Endothelial cell of umbilical vein (primary cell): ENCODE measurements at regions not wholly inside any gene's neighbourhood (a gene's known extent, or its start where the extent isn't known, plus 50 kb on each side); places are given as distances from the start of the nearest gene placed in this dataset.

Experiments used
- BruUV-seq: library from RNA; stranded (reverse); fragments of 400-500 nt; replicated peaks from 2 replicates; lab custom pipeline; 2021; lab: Mats Ljungman, UMichigan
- CTCF ChIA-PET: fragments of 300-600, 350-600 bp; sonication (Branson Sonifier 250); formaldehyde crosslinking; loops from one replicate; lab custom pipeline; 2021; ENCODE audit warnings: antibody characterized with exemption, inconsistent platforms; lab: Charles Lee
- POLR2A ChIA-PET: fragments of 300-600, 350-600 bp; sonication (Branson Sonifier 250); formaldehyde crosslinking; loops from one replicate; lab custom pipeline; 2021; ENCODE audit warnings: antibody characterized with exemption, inconsistent platforms; lab: Charles Lee
- DNase-seq: peaks from one replicate; pipeline ENCODE4 v3.0.0-alpha.2; 2011; ENCODE audit warnings: low read depth, low spot score
- FAIRE-seq: peaks from 2 replicates; lab custom pipeline; 2011; peaks lifted over from hg19 to GRCh38; lab: Jason Lieb, UNC
- H2AFZ ChIP-seq: 2 replicates; pipeline ENCODE4 v1.6.0; 2012; ENCODE audit warnings: low read depth, low read length, control low read depth, inconsistent platforms
- H3K27ac ChIP-seq: 2 replicates; pipeline ENCODE4 v1.5.1; 2011; ENCODE audit warnings: low read depth, mild to moderate bottlenecking, control low read depth, low read length, moderate library complexity; ENCODE audit not compliant: insufficient read depth
- H3K27me3 ChIP-seq, 2 experiments: 2 replicates each; pipeline versions ENCODE4 v1.6.0 to v1.6.1; 2011; ENCODE audit warnings: low read length in 2 of 2, mixed read lengths in 1 of 2; ENCODE audit not compliant: control insufficient read depth in 2 of 2, insufficient read depth in 2 of 2
- H3K36me3 ChIP-seq, 2 experiments: 2 replicates in 1 of 2; 3 replicates in 1 of 2; pipeline ENCODE4 v1.5.1; 2011; ENCODE audit warnings: low read length in 2 of 2, mild to moderate bottlenecking in 1 of 2, moderate library complexity in 1 of 2; ENCODE audit not compliant: control insufficient read depth in 2 of 2, insufficient read depth in 2 of 2; ENCODE audit errors: extremely low read depth in 1 of 2
- H3K4me1 ChIP-seq: 3 replicates; pipeline ENCODE4 v1.5.1; 2011; ENCODE audit warnings: mild to moderate bottlenecking, low read length; ENCODE audit not compliant: control insufficient read depth, insufficient read depth; ENCODE audit errors: extremely low read depth
- H3K4me2 ChIP-seq: 2 replicates; pipeline ENCODE4 v1.6.1; 2011; ENCODE audit warnings: low read length, control low read depth, mixed read lengths; ENCODE audit not compliant: insufficient read depth
- H3K4me3 ChIP-seq, 3 experiments: fragments of 200-600 bp in 1 of 3; sonication (generic), shearing (Covaris generic) in 1 of 3; replicated peaks in 1 of 3; 2 replicates each; pipeline ENCODE4 v1.5.1; 2011 to 2016; ENCODE audit warnings: control low read depth in 3 of 3, low read length in 3 of 3, mild to moderate bottlenecking in 2 of 3, inconsistent platforms in 1 of 3, low read depth in 1 of 3, moderate library complexity in 1 of 3; ENCODE audit not compliant: insufficient read depth in 1 of 3
- H3K79me2 ChIP-seq: 2 replicates; pipeline ENCODE4 v1.6.0; 2012; ENCODE audit warnings: low read length, inconsistent platforms; ENCODE audit not compliant: control insufficient read depth, insufficient read depth
- H3K9ac ChIP-seq: replicated peaks from 2 replicates; pipeline ENCODE3; 2011; ENCODE audit warnings: low read length, control low read depth; ENCODE audit not compliant: insufficient read depth; ENCODE audit errors: extremely low read depth
- H3K9me1 ChIP-seq: replicated peaks from 3 replicates; pipeline ENCODE4 v1.6.0; 2011; ENCODE audit warnings: mild to moderate bottlenecking, low read length; ENCODE audit not compliant: control insufficient read depth, insufficient read depth; ENCODE audit errors: extremely low read depth
- H3K9me3 ChIP-seq: replicated peaks from 2 replicates; pipeline ENCODE4 v1.5.1; 2012; ENCODE audit warnings: low read length, inconsistent platforms; ENCODE audit not compliant: control insufficient read depth, insufficient read depth
- H4K20me1 ChIP-seq: replicated peaks from 2 replicates; pipeline ENCODE3; 2011; ENCODE audit warnings: mild to moderate bottlenecking, low read length; ENCODE audit not compliant: control insufficient read depth, insufficient read depth; ENCODE audit errors: extremely low read depth
- EZH2 ChIP-seq: IDR thresholded peaks from 2 replicates; pipeline ENCODE4 v1.6.1; 2012; ENCODE audit warnings: borderline replicate concordance, low read depth, mild to moderate bottlenecking, moderate library complexity, low read length, inconsistent platforms; ENCODE audit not compliant: severe bottlenecking
- FOS ChIP-seq: IDR thresholded peaks from 2 replicates; pipeline ENCODE4 v1.6.1; 2011; ENCODE audit warnings: mild to moderate bottlenecking, low read length, moderate library complexity, borderline replicate concordance; ENCODE audit not compliant: insufficient read depth
- GATA2 ChIP-seq: IDR thresholded peaks from 2 replicates; pipeline ENCODE4 v1.7.0; 2011; ENCODE audit warnings: low read depth, mild to moderate bottlenecking, moderate library complexity, mixed read lengths, low read length; ENCODE audit not compliant: insufficient read length, insufficient read depth
- JUN ChIP-seq: IDR thresholded peaks from 2 replicates; pipeline ENCODE4 v1.6.1; 2011; ENCODE audit warnings: borderline replicate concordance, low read depth; ENCODE audit not compliant: insufficient read length, insufficient read depth
- MAX ChIP-seq: IDR thresholded peaks from 2 replicates; pipeline ENCODE4 v1.6.1; 2011; ENCODE audit not compliant: insufficient read depth, insufficient read length
- MYC ChIP-seq: IDR thresholded peaks from one replicate; pipeline ENCODE4 v1.6.1; 2011; ENCODE audit warnings: mild to moderate bottlenecking, low read depth, low read length
- POLR2A ChIP-seq: IDR thresholded peaks from 2 replicates; pipeline ENCODE4 v1.6.1; 2012; ENCODE audit warnings: low read depth, mild to moderate bottlenecking, control low read depth, low read length
- POLR2AphosphoS5 ChIP-seq: IDR thresholded peaks from 2 replicates; pipeline ENCODE4 v1.6.1; 2012; ENCODE audit warnings: low read depth, mild to moderate bottlenecking, control low read depth, low read length, moderate library complexity; ENCODE audit not compliant: insufficient read depth
- dilution Hi-C: fragments of 300-500 bp; cut with MboI; formaldehyde crosslinking; loops from one replicate; pipeline ENCODE4 v1.15.0; 2019; ENCODE audit warnings: low sequenced_read_pairs; ENCODE audit not compliant: extremely low pct_ligation_motif_present
- intact Hi-C: fragments of 100-400 bp; cut with micrococcal nuclease; formaldehyde crosslinking; loops from one replicate; pipeline ENCODE4 v1.10.0; 2022
- TF ChIP-seq, protein P1 (sequence below), 2 donors: IDR thresholded peaks; 1 replicate in 1 of 2; 2 replicates in 1 of 2; pipeline ENCODE4 v1.5.1; 2011; ENCODE audit warnings: low read length in 2 of 2, mild to moderate bottlenecking in 2 of 2, moderate library complexity in 2 of 2, control low read depth in 1 of 2, inconsistent platforms in 1 of 2, low read depth in 1 of 2; ENCODE audit not compliant: insufficient read depth in 1 of 2; ENCODE audit errors: extremely low read depth in 1 of 2

DNA sequence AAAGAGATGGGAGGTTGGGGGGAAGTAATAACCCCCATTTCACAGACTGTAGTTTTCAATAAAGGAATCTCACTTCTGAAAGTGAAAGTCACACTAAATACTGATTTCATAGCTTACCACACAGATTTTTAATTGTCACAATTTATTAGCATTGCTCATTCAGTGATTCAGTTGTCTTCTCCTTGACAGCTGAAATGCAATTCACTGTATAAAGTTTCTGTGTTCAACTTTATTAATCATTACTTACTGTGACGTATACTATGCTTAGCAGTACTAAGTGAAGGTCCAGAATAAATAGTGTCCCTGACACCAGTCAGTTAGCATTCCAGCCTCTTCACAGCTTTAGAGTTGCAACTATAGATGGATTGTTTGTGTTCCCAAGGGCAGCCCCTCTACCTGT is 324.1 kb upstream of the CRIM1 start:
- H3K27ac ChIP-seq: no peak overlapping the region
- dilution Hi-C loops (no loop called here), intact Hi-C loops (no loop called here)
- H3K4me3 ChIP-seq: no peak overlapping the region
- H3K27me3 ChIP-seq: no peaks in the 10 kb centered on the region
- no peak overlapping the region for H3K4me2 ChIP-seq
- ChIA-PET POLR2A (no interaction called here), CTCF (no interaction called here)
- no peak for FAIRE-seq
- no peak overlapping the region for H3K9ac ChIP-seq
- H3K4me1 ChIP-seq: no peaks in the 10 kb centered on the region
- no peak overlapping the region for H2AFZ ChIP-seq
- no peaks in the 10 kb centered on the region for H3K9me1 ChIP-seq
- H3K79me2 ChIP-seq: no peaks in the 10 kb centered on the region
- no peaks in the 10 kb centered on the region for H3K9me3 ChIP-seq
- H3K36me3 ChIP-seq: no peaks in the 10 kb centered on the region
- DNase-seq: no peak
- BruUV-seq: no TSS peak
- TF ChIP-seq MYC: no peak
- TF ChIP-seq MAX: no peak
- TF ChIP-seq, protein P1, sequence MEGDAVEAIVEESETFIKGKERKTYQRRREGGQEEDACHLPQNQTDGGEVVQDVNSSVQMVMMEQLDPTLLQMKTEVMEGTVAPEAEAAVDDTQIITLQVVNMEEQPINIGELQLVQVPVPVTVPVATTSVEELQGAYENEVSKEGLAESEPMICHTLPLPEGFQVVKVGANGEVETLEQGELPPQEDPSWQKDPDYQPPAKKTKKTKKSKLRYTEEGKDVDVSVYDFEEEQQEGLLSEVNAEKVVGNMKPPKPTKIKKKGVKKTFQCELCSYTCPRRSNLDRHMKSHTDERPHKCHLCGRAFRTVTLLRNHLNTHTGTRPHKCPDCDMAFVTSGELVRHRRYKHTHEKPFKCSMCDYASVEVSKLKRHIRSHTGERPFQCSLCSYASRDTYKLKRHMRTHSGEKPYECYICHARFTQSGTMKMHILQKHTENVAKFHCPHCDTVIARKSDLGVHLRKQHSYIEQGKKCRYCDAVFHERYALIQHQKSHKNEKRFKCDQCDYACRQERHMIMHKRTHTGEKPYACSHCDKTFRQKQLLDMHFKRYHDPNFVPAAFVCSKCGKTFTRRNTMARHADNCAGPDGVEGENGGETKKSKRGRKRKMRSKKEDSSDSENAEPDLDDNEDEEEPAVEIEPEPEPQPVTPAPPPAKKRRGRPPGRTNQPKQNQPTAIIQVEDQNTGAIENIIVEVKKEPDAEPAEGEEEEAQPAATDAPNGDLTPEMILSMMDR (IDR thresholded peaks at IDR 0.05; ENCODE audit: extremely low read depth in 1 of 2, insufficient read depth in 1 of 2, low read depth in 1 of 2, low read length in 2 of 2): no peak
- TF ChIP-seq FOS: no peak
- TF ChIP-seq GATA2: no peak
- TF ChIP-seq JUN: no peak
- TF ChIP-seq POLR2AphosphoS5: no peak
- no peak for TF ChIP-seq POLR2A
- no peak for TF ChIP-seq EZH2
- no peaks in the 10 kb centered on the region for H4K20me1 ChIP-seq
